HT1080 (cell line): ENCODE measurements at regions not wholly inside any gene's neighbourhood (a gene's known extent, or its start where the extent isn't known, plus 50 kb on each side); places are given as distances from the start of the nearest gene placed in this dataset.
"Not testable (repeated sequence)": the region's sequence is repeated elsewhere in the genome, so short reads cannot be mapped to it uniquely, and the experiment has no call there.

Experiments used
- DNase-seq: peaks from one replicate; pipeline ENCODE4 v3.0.0-alpha.2; 2015; ENCODE audit warnings: low read depth

DNA sequence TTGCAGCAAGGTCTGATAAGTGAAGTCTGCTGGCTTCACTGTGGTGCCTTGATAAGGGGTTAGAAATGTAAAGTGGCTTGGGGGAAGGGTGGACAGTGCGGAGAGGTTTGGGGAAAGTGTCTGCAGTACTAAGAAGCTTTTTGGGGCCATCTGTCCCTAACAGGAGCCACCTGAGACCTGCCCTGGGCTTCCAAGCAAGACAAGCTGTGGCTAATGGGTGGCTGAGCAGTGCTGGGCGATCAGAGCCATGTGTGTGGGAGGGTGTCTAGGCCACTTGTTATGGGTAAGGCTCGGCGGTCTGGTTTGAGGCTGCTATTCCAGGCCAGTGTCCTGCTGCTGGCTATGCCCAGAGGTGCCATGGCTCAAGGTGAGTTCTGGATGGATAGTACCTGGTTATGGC lies 185.4 kb upstream of the MTMR8 start:
- DNase-seq, result no peak

- DNase-seq, result no peak
Measured at GRCh38 chrX:64580035-64580434, 184.8 kb upstream of the MTMR8 start.

DNA sequence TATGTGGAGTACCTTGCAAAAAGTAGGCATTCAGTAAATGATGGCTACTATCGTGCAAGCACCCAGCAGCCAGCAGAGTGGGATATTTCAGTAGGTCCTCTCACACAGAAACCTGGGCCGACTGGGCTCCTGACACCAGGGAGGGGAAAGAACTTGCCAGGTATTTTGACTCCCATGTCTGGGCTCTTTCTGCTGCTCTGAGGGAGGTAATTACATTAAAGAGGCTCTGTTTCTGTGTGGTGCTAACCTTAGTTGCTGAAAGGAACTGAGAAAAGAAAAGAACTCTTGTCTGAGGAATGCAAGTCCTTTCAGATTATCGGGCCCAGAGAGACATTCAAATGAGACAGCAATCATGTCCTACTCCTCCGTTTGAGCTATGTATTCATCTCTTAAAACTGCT lies 175.8 kb upstream of the MTMR8 start:
- DNase-seq, result no peak

DNA sequence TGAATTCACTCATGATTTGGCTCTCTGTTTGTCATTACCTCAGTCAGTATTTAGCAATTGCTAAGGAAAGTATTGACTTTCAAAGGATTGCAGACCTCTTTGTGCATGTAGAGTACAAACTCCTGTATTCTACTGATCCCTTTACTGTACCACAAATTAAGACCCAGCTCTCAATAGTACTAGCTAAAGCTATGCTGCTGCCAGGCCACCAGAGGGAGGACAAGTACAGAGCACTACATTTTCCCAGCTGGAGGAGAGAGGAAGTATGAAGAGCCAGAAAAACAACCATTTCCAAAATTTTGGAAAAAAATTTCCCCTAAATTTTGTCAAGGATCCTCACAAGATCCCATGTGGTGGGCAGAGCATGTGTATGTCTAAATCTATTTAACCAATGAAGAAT lies 175.0 kb upstream of the MTMR8 start:
- DNase-seq, result no peak

DNA sequence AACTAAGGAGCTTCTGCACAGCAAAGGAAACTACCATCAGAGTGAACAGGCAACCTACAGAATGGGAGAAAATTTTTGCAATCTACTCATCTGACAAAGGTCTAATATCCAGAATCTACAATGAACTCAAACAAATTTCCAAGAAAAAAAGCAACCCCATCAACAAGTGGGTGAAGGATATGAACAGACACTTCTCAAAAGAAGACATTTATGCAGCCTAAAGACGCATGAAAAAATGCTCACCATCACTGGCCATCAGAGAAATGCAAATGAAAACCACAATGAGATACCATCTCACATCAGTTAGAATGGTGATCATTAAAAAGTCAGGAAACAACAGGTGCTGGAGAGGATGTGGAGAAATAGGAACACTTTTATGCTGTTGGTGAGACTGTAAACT lies 170.1 kb upstream of the MTMR8 start:
- DNase-seq, result not testable (repeated sequence)

- DNase-seq, result not testable (repeated sequence)
Measured at GRCh38 chrX:64549236-64549635, 154.0 kb upstream of the MTMR8 start.

DNA sequence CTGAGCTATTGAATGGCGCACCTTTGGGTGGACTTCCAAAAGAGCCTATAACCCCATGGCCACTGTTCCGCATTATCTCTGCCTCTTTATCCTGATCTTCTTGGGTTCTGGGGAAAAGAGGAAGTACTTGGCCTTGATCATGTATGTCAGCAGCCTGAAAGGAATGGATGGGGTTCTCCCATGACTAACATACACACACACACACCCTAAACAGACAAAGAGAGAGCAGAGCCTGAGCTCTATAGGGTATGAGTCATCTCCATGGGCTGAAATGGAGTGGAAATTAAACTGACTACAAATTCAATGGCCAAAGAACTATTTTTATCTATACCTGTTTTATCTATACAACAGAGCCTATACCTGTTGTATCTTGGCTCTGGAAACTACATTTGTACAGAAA lies 141.5 kb upstream of the MTMR8 start:
- peak; percentile 5 for DNase-seq
